Stimulated activated CD8-positive, alpha-beta memory T cell treated with anti-CD3 and anti-CD28 coated beads, Interleukin-12 subunit alpha, Interleukin-12 subunit beta, amount 100 ng/mL, for 24 hours (primary cell): ENCODE measurements at regions not wholly inside any gene's neighbourhood (a gene's known extent, or its start where the extent isn't known, plus 50 kb on each side); places are given as distances from the start of the nearest gene placed in this dataset.

Experiments
- DNase-seq: peaks from one replicate; pipeline ENCODE4 v3.0.0-alpha.2; 2020; ENCODE audit errors: extremely low read depth

DNA sequence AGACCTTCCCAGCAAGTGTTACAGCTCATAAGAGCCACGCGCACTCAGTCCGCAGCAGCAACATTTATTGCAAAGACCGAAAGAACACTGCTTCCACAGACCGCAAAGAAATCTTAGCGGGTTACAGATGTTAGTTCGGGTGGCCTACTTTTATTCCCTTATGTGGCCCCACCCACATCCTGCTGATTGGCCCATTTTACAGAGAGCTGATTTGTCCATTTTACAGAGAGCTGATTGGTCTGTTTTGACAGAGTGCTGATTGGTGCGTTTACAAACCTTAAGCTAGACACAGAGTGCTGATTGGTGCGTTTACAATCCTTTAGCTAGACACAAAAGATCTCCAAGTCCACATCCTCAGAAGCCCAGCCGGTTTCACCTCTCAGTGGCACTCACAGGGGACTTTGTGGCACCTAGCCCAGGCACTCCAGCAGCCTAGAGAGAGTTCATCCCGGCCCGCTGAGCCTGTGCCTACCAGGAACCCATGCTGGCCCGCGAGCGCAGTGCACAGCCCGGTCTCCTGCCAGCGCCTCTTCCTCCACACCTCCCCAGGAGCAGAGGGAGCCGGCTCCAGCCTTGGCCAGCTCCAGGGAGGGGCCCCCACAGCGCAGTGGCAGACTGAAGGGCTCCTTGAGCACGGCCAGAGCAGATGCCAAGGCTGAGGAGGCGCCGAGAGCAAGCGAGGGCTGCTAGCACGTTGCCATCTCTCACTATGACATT lies 244.3 kb upstream of the TSHZ2 start:
- no peak for DNase-seq

DNA sequence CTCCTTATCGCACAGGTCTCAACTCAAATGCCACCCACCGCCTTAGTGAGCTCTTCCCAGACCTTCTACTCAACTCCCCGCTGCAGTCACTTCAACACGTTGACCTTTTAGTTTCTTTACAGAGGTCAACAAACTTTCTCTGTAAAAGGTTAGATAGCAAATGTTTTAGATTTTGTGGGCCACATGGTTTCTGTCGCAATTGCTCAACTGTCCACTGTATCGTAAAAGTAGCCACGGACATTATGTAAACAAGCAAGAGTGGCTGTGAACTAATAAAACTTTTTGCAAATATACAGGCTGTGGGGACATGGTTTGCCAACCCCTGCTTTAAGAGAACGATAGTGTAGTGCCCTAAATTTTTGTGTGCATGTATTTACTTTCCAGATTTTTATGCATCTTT lies 247.6 kb upstream of the TSHZ2 start:
- DNase-seq, result no peak

DNA sequence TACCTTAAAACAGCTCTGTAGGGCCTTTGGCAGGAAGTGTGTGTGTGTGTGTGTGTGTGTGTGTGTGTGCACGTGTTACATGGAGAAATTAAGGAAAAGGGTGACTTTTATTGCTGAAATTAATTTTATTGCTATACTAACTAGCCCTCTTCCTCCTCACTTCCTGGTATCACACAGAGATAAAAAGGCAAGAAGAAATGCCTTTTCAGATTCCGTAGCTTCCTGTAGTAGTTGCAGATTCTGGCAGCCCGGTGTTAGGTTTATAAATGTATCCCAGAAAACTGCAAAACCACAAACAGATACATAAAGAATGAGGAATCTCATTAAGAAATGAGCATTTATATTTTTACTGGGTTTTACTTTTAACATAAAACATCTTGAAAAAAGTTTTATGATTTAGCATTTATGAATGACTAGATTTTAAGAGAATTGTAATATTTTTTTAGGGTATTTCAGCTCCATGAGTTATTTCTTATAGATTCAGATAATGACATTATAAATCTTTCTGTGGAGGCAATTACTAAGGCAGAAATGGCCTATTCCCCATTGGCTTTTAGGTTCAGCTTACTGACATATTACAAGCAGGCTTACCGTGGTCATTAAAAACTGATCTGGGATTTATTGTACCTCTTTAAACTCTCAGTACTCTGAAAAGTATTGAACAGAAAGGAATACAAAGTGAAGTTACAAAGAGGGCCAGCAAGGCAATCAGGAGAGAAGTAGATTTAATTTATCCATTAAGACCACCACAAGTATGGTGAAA lies 249.1 kb upstream of the TSHZ2 start:
- no peak for DNase-seq

DNA sequence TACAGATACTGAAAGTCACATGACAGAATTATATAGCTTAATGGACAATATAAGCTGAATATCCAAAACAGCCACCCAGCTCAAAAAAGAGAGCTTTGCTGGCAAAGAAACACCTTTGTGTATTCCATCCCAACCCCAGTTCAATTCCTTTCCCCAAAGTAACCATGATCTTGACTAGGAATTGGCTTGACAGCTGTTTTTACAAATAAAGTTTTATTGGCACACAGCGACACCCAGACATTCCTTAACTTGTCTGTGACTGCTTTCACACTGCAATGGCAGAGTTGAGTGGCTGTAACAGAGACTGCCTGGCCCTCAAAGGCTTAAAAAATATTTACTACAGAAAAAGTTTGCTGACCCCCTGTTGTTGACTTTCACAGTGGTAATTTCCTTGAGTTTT lies 264.0 kb upstream of the TSHZ2 start:
- no peak for DNase-seq

DNA sequence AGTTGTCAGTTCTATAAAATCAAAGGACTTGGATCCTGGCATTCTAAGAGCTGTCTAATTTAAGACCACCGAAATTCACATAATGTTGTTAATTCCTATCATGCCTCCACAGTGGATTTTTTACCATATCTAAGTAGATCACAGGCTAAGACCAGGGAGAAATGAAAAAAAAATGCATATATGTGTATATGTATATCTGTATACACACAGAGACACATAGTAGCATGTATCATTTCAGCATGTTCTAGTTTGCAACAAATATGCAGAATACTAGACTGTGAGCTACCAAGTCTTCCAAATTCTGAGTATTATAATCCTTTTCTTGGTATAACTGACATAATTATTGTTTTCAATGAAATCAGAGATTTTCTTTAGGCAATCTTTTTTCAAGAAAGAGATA lies 267.6 kb upstream of the TSHZ2 start:
- no peak for DNase-seq

DNA sequence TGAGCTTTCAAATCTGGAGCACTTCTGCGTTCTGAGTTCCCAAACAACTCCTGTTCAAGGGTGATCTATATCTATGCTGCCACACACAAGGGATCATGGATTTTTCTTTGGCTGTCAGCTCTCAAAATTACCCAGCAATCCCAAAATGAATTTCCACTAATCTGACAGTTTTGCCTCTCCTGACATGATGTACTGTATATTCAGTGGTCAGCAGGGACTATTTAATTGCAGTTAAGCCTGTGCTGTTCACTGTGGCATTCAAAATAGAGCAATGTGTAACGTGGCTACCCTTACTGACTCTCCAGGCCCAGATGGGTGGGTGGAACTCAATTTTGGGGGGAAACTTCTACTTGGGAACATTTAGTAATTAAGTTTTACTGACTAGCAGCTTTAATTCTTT lies 283.8 kb upstream of the TSHZ2 start:
- no peak for DNase-seq

DNA sequence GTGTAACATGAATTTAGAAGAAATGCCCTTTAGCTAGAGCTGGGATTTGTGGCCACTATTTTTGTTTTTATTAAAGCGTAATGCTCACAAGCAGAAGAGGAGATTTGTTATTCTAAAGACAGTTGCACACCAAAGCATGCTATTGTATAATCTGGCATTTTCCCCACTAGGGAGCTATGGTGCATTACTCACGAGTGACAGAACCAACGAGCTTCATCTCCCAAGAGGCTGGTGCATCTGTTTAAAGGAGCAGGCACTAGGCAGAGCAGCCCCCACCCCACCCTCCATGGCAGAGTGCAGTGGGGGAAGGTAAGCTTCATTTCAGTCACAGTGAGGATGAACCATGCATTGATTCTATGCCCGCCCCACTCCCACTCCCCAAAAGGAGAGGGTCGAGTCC lies 287.3 kb upstream of the TSHZ2 start:
- no peak for DNase-seq

DNA sequence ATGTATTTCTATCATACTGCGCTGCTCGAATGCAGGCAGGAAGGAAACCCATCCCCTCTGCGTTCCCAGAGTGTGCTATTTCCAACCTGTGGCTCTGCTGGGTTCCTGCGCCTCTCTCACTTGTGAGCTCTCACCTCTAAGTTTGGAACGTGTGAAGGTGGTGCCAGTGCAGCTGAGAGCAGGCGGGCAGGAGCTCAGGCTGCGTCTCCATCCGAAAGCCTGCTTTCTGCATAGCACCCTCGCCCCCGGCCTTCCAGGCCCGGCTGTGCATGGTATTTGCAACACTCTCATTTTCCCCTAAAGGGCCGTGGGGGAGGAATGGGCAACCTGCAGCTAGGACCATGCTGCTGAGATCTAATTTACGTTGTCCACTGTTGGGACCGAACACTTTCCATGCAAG lies 288.0 kb upstream of the TSHZ2 start:
- DNase-seq, result no peak

DNA sequence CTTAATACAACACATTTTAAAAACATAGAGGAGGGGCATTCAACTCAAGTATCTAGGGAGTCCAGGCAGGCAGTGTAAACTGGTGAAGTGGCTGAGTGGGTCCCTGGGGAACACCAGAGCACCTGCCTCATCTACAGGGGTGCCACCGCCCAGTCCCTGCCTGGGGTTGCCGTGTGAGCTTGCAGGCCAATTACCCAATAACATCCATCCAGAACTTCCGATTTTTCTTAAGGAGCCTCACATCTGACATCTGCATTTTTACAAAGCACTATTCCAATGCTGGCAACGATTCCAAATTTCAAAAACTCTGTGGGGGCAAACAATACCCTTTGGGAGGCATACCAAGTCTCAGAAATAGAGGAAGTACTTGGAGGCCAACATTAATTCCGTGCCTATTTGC lies 288.4 kb upstream of the TSHZ2 start:
- DNase-seq, result no peak

DNA sequence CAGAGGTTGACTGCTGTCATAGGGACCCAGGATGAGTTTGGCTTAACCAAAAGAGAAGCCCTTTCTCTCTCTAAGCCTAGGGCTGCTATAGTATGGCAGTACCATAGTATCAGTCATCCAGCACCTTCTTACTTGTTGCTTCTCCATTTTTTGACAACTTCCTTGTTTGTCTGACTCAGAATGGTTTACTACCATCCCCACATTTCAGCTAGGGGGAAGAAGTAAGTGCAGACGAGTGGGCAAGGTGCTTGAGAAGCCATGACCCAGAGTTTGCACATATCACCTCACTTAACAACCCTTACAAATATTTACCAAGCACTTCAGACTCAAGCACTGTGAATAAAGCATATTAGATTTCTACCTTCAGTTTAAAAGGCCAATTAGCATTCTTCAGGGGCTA lies 289.9 kb upstream of the TSHZ2 start:
- no peak for DNase-seq

DNA sequence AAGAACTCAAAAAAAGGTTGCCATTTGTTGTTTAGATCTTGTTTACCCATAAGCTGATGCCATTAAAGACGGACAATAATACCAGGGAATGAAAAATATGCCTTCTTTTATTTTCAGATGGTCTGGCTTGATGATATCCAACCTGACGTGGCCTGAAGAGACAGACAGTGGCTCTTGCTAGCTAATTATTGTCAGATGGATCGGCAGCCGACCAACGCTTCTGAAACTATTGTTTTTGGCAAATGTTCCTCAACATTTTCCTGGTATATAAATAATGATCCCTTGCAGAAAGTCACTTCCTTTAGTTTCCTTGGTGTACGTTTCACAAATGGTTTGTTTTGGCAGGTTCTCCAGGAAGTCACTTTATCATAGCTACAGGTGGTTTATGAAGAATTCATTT lies 290.9 kb upstream of the TSHZ2 start:
- DNase-seq, result no peak

DNA sequence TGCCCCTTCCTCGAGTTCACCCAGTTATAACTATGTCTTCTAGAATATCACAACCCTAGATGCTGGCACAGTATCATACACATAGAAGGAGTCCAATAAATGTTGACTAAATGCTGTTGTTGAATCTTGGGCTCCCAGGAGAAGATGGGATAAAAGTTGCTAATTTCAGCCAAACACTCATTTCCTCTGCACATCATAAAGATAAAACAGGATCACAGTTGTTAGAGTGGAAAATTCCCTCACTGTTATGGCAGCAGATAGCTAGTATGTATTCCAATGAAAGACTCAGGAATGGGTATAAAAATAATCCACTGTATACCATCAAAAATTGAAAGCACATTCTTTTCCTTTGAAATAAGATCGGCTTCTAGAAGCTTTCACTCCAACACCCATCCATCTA lies 294.9 kb upstream of the TSHZ2 start:
- no peak for DNase-seq

DNA sequence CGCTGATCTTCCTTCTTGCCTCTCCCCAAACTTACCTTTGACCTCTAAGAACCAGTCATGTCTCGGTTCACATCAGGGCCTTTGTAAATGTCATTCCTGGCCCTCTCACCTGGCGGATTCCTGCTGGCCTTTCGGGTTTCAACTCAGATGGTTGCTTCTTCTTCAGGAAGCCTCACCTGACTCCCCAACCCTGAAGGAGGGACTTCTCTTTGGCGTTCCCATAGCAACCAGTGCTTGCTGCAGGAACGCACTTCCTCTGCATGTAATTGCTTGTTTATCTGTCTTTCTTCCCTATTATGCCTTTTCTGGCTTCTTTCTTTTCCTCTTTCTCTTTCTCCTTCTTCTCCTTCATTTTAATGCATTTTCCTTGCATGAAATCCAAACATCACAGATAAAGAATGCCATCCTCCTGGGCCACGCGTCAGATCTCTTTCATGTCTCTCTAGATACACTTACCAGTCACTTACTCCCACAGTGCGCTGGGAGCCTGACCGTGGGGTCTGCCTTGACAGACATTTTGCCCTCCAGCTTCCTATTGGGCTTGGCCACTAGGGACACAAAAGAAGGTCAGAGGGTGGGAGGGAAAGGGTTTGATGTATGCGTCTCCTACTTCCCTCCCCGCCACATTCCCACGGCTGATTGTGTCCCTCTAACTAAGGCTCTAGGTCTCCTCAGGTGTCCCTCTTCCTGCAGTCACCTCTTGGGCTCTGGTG lies 295.7 kb upstream of the TSHZ2 start:
- DNase-seq, result no peak

DNA sequence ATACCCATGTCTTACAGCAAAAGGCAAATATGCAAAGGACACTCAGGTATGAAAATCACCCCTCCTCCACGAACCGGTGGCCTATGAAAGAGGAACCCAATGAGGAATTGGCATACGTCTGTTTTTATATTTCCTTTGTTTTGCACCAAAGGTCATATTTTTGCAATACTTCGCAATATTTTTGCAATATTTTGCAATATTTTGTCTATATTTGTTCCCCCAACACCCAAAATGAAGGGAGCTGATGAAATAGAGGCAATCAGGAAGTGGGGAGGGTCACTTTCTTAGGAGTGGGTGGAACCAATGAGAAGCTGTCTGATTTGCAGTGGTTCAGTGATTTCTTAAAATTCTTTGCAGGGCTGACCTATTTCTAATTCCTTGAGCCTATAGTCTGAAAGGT lies 296.8 kb upstream of the TSHZ2 start:
- DNase-seq, result no peak

DNA sequence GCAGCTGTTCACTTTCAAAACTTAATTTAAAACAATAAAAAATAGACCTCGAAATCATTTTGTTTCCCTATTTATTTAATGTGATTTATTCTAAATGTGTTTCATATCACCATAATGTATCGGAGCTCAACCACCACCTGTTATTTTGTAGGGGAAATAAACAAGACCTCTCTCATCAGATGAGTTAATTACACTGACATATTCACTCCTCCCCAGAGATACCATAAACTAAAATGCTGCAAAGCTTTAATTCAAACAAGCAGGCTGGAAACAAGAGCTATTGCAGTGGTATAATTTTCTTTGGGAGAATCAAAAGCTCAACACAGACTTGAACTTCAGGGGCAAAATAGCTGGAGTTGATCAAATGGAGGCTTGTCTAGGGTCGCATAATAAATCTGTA lies 303.5 kb upstream of the TSHZ2 start:
- DNase-seq, result no peak

DNA sequence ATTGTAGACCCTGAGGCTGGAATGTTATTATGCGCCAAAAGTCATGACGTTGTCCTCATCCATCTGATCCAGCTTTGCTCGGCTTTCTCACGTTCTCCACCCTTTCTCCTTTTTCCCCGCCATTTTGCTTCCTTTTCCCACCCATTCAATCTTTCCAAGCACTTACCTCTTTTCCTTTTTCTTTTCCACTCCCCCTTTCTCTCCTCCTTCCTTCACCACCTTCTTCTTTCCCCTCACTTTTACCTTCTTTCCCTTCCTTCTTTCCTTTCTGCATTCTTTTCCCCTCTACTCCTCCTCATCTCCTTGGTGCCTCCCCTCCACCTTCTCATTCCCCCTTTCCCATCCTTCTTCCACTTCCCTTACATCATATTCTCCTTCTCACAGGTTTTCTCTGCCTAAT lies 304.8 kb upstream of the TSHZ2 start:
- no peak for DNase-seq

DNA sequence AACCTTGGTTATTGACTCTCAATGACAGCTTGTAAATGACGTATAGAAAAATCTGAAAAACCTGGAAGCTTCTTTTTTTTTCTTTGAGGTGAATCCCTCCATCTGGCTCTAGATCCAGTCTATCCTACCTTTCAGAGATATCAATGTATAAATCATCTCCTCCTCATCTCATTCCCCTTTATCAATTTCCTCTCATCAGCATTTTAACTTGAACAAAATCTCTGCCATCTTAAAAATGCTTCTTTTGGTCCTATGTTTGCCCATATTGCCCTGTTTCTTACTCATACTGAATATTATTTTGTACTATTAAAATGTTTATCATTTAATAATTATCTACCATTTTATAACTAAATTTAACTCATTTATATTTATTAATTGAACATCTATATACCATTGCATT lies 306.7 kb upstream of the TSHZ2 start:
- DNase-seq, result no peak

DNA sequence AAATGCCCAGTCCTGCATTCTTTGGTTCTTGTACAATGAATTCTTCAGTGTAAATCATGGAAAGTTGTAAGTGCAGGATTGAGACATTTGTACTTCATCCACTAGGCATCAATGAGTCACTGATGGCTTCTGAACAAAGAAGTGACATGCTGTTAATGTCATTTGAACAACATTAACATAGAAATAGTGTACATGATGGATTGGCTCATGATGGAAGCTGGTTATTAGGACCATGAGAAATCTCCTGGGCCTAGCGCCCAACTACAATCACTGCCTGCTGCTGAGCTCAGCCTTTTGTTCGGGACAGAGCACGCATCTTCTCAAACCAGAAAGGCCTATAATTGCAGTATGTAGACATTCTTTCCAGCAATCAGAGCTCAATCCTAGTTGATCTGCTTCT lies 316.8 kb upstream of the TSHZ2 start:
- no peak for DNase-seq

DNA sequence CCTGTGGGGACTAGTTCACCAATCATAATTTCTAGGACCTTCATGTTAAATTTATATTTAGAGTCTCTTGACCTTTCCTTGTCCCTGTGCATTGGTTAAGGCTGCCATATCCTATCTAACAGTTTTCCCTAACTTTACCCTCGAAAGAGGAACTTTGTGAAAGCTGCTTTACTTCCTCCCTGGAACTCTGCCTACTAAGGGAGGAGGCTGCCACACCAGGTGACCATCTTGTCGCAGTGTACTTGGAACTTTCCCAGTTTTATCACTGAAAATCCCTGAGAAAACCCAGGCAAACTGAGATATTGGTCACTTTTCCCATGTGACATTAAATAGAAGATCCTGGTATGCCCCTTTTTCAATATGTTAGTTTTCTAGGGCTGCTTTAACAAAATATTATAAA lies 317.6 kb upstream of the TSHZ2 start:
- no peak for DNase-seq

DNA sequence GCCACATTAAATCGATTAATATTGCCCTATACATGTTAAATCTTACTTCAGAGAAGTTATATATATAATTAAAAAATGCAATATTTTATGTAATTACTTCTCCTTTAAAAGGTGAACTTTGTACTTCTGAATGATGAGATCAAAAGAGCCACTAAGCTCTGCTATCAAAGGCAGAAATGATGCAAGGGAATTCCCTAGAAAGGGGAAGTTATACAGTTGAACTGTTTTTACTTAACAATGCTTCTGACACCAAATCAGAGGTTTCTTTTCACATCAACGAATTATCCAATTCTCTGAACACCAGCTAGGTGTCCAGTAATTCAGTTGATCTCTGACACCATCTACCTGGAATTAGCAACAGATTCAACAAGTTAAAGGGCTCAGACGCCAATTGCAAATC lies 319.9 kb upstream of the TSHZ2 start:
- DNase-seq, result no peak

DNA sequence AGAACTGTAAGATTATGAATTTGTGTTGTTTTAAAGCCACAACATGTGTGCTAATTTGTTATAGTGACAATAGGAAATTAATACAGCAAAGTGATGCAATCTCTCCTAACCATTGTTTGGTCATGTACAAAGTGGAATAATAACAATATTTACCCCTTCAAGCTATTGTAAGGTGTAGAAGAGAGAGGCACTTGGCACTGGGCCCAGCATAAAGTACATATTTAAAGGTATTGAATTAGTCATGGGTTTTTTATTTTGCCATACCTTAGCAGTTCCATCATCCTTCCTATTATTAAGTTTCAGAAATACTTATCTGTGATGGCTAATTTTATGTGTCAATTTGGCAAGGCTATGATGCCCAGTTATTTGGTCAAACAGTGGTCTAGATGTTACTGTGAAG lies 322.4 kb upstream of the TSHZ2 start:
- DNase-seq, result no peak

DNA sequence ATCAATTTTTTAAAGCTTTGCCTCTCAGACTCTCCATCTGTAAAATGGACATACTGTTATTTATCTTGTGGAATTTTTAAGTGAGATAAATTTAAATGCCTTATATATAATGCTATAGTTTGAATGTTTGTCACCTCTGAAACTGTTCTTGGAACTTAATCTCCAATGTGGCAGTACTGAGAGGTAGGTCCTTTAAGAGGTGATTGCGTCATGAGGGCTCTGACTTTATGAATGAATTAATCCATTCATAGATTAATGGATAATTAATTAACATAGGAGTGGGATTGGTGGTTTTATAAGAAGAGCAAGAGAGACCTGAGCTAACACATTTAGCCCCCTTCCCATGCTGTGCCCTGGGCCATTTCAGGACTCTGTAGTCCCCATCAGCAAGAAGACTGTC lies 326.3 kb upstream of the TSHZ2 start:
- DNase-seq, result no peak

DNA sequence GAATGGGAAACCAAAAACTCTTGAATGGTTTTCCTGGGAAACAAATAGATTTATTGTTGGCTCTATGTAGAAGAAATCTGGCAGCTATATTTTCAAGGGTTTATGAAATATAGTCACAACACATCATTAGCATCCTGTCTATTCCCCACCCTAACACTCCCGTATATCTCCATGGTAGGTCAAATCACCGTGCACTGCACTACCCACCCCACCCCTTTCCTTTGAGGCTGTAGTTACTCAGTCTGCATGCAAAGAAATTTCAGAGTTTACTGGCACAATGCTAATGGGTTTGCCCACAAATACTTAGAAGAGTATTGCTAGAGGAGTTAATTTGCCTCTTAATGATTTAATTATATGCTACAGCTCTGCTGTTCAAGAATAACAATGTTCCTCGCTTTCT lies 329.1 kb upstream of the TSHZ2 start:
- no peak for DNase-seq
